Activated CD8-positive, alpha-beta T cell treated with anti-CD3 and anti-CD28 coated beads for 36 hours (primary cell): ENCODE measurements at regions not wholly inside any gene's neighbourhood (a gene's known extent, or its start where the extent isn't known, plus 50 kb on each side); places are given as distances from the start of the nearest gene placed in this dataset.

ENCODE experiments used
- ATAC-seq: fragments of 200-7000 bp; cut with Tn5 transposase; one replicate; pipeline ENCODE4 v1.10.0; 2021; ENCODE audit warnings: mild to moderate bottlenecking, moderate library complexity
- CTCF ChIA-PET: fragments of 350-600 bp; sonication (Branson Sonifier 250); formaldehyde crosslinking; loops from one replicate; lab custom pipeline; 2021; ENCODE audit warnings: antibody characterized with exemption; lab: Charles Lee
- POLR2A ChIA-PET: fragments of 350-600 bp; sonication (Branson Sonifier 250); formaldehyde crosslinking; loops from one replicate; lab custom pipeline; 2021; ENCODE audit warnings: antibody characterized with exemption; lab: Charles Lee
- DNase-seq: peaks from one replicate; pipeline ENCODE4 v3.0.0-alpha.2; 2020
- H3K27ac Mint-ChIP-seq: one replicate; pipeline ENCODE4 v1.8.0; 2021; ENCODE audit warnings: mild to moderate bottlenecking, mixed read lengths
- H3K27me3 Mint-ChIP-seq: one replicate; pipeline ENCODE4 v1.8.0; 2021; ENCODE audit warnings: mixed read lengths
- H3K36me3 Mint-ChIP-seq: one replicate; pipeline ENCODE4 v1.8.0; 2021; ENCODE audit warnings: low read depth, mixed read lengths
- H3K4me1 Mint-ChIP-seq: one replicate; pipeline ENCODE4 v1.8.0; 2021; ENCODE audit warnings: low read depth, mixed read lengths
- H3K4me3 Mint-ChIP-seq: one replicate; pipeline ENCODE4 v1.8.0; 2021; ENCODE audit warnings: mild to moderate bottlenecking, moderate library complexity, mixed read lengths
- H3K9me3 Mint-ChIP-seq: one replicate; pipeline ENCODE4 v1.8.0; 2021; ENCODE audit warnings: mixed read lengths
- intact Hi-C: fragments of 100-400 bp; cut with micrococcal nuclease; formaldehyde crosslinking; loops from one replicate; pipeline ENCODE4 v1.10.0; 2022
- TF ChIP-seq, protein P1 (sequence below): fragments of 200-600 bp; IDR thresholded peaks from one replicate; pipeline ENCODE4 v1.8.0; 2022; ENCODE audit warnings: antibody characterized with exemption, mild to moderate bottlenecking

DNA sequence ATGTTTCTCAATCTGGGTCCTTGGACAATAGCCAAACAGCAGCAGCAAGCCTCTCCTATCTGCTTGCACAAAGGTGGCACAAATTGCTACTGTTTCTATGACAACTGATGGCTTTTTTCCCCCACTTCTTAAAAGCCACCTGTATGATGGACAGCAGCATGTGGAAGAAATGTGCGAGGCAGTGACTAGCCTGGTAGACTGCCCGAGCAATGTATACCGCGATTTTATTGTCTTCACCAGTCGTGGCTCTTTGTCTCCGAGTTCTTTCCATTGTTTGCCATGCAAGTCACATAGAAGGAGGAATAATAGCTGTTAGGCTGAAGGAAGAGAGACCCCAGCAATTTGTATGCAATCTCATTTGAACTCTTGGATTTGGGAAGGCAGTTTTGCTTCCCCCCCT, 79.4 kb downstream of the S1PR1 start:
- Mint-ChIP-seq H3K27ac (no peak overlapping the region), H3K4me1 (peaks cover 36% of the 10 kb centered on the region), H3K27me3 (no peaks in the 10 kb centered on the region), H3K9me3 (no peaks in the 10 kb centered on the region), H3K36me3 (no peaks in the 10 kb centered on the region), H3K4me3 (no peak overlapping the region)
- intact Hi-C loops, result no loop called here
- CTCF ChIA-PET, result interaction anchor here (3.4 kb wide), 1 partner anchor 42 kb away, joined by 20 read pairs; no protein-coding TSS in a partner anchor
- TF ChIP-seq, protein P1, sequence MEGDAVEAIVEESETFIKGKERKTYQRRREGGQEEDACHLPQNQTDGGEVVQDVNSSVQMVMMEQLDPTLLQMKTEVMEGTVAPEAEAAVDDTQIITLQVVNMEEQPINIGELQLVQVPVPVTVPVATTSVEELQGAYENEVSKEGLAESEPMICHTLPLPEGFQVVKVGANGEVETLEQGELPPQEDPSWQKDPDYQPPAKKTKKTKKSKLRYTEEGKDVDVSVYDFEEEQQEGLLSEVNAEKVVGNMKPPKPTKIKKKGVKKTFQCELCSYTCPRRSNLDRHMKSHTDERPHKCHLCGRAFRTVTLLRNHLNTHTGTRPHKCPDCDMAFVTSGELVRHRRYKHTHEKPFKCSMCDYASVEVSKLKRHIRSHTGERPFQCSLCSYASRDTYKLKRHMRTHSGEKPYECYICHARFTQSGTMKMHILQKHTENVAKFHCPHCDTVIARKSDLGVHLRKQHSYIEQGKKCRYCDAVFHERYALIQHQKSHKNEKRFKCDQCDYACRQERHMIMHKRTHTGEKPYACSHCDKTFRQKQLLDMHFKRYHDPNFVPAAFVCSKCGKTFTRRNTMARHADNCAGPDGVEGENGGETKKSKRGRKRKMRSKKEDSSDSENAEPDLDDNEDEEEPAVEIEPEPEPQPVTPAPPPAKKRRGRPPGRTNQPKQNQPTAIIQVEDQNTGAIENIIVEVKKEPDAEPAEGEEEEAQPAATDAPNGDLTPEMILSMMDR, result no peak
- DNase-seq (no peak), ATAC-seq (no peak)
- POLR2A ChIA-PET, result no interaction called here

DNA sequence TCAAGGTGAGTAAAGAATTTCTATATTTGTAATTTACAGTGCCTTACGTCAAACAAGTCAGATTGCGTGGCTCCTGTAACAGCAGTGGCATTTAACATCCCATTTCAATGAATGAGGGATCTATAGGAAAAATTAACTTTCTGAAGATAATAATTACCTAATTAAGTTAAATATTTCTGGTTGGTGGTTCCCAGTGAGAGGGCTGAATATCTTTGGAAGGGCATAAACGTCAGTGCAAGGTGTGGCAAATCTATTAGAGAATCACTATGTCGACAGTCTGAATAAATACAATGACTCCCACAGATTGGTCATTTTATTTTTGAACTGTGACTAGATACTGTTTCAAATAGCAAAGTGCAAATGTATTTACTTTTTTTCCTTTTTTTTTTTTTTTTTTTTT, 80.0 kb downstream of the S1PR1 start:
- POLR2A ChIA-PET, result interaction anchor here (0.8 kb wide), 1 partner anchor 29 kb away, joined by 3 read pairs; no protein-coding TSS in a partner anchor
- Mint-ChIP-seq H3K9me3 (no peaks in the 10 kb centered on the region), H3K4me3 (no peak overlapping the region), H3K36me3 (no peaks in the 10 kb centered on the region), H3K27me3 (no peaks in the 10 kb centered on the region), H3K27ac (no peak overlapping the region), H3K4me1 (peaks cover 30% of the 10 kb centered on the region)
- intact Hi-C loops, result no loop called here
- ATAC-seq (no peak), DNase-seq (no peak)
- CTCF ChIA-PET, result interaction anchor here (1.0 to 3.4 kb wide), 4 partner anchors 7 to 159 kb away, joined by 3 to 20 read pairs (median 12); no protein-coding TSS in a partner anchor
- TF ChIP-seq, protein P1, result no peak

DNA sequence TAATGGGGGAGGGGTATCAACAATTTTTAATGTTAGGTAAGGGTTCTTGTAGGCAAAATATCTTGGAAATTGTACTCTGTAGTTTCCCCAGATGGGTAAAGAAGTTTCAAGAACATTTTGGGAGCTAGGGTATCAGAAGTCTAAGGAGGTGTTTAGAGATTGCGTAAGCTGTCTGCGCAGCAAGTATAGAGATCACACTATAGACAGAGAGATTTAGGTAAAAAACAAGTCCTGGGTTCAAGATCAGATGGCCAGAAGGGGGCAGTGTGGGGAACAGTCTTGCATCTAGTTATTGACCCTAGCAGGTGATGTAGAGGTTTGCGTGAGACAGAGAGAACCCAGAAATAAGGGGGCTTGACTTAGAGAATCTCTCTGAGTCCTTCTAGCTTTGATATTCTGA, 80.8 kb downstream of the S1PR1 start:
- Mint-ChIP-seq H3K27me3 (no peaks in the 10 kb centered on the region), H3K4me3 (no peak overlapping the region), H3K9me3 (no peaks in the 10 kb centered on the region), H3K36me3 (no peaks in the 10 kb centered on the region), H3K4me1 (peaks cover 22% of the 10 kb centered on the region), H3K27ac (no peak overlapping the region)
- intact Hi-C loops, result no loop called here
- peak; percentile 30 for DNase-seq
- CTCF ChIA-PET, result interaction anchor here (0.8 to 3.4 kb wide), 11 partner anchors 8 to 158 kb away, joined by 3 to 20 read pairs (median 4); no protein-coding TSS in a partner anchor
- TF ChIP-seq, protein P1, result no peak
- no peak for ATAC-seq
- POLR2A ChIA-PET, result interaction anchor here (0.8 kb wide), 1 partner anchor 28 kb away, joined by 3 read pairs; no protein-coding TSS in a partner anchor

DNA sequence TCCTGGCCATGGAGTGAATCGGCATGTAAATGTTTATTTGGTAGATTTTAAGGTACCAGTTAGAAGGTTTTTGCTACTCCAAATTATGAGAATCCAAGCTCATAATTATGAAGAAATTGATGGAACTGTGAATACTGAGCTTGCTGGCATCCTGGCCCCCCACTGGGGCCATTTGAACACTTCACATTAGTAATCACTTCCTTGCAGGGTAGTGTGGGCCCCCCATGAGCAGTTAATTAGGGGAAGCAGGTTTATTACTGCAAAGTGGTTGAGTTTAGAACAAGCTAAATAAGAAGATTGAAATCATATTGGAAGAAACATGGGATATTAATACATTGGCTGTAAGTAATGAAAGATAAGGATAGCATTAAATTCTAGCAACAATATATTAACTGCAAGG, 86.7 kb downstream of the S1PR1 start:
- no peak for ATAC-seq
- Mint-ChIP-seq H3K27ac (no peak overlapping the region), H3K9me3 (no peaks in the 10 kb centered on the region), H3K4me3 (no peak overlapping the region), H3K4me1 (no peaks in the 10 kb centered on the region), H3K27me3 (peaks cover 2% of the 10 kb centered on the region), H3K36me3 (no peaks in the 10 kb centered on the region)
- TF ChIP-seq, protein P1, result no peak
- intact Hi-C loops, result no loop called here
- ChIA-PET CTCF (interaction anchor here (0.9 to 4.6 kb wide), 3 partner anchors 10 to 34 kb away, joined by 3 to 26 read pairs (median 15); no protein-coding TSS in a partner anchor), POLR2A (interaction anchor here (1.0 kb wide), 1 partner anchor 8 kb away, joined by 4 read pairs; no protein-coding TSS in a partner anchor)
- DNase-seq, result no peak

DNA sequence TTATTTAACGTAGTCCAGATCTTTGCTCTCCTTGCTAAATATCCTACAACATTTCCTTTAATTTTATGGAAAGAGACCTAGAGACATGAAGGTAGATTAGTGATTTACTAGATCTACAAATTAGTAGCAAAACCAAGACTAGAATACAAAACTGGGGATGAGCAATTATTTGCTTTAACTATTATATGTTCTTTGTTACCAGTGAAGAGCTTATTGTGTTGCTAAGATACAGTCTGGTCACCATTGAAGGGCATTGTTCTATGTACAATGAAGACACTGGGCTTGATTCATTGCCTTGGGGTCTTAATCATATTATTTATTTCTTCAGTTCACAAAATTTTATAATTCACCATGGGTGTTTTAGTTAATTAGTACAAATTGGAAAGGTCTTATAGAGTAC, 88.3 kb downstream of the S1PR1 start:
- intact Hi-C loops, result no loop called here
- CTCF ChIA-PET, result interaction anchor here (1.0 to 4.6 kb wide), 2 partner anchors 16 to 32 kb away, joined by 3 to 26 read pairs; no protein-coding TSS in a partner anchor
- no peaks in the 10 kb centered on the region for H3K9me3 Mint-ChIP-seq
- DNase-seq, result no peak
- H3K36me3 Mint-ChIP-seq, result no peaks in the 10 kb centered on the region
- no peak overlapping the region for H3K27ac Mint-ChIP-seq
- H3K4me1 Mint-ChIP-seq, result no peaks in the 10 kb centered on the region
- H3K4me3 Mint-ChIP-seq, result no peak overlapping the region
- peaks cover 2% of the 10 kb centered on the region for H3K27me3 Mint-ChIP-seq
- TF ChIP-seq, protein P1, result no peak
- no peak for ATAC-seq
- POLR2A ChIA-PET, result interaction anchor here (1.2 kb wide), 1 partner anchor 29 kb away, joined by 3 read pairs; no protein-coding TSS in a partner anchor
